Activated CD4-positive, alpha-beta memory T cell treated with anti-CD3 and anti-CD28 coated beads for 36 hours (primary cell): ENCODE measurements at regions not wholly inside any gene's neighbourhood (a gene's known extent, or its start where the extent isn't known, plus 50 kb on each side); places are given as distances from the start of the nearest gene placed in this dataset.

Experiments used
- CTCF ChIA-PET: fragments of 350-600 bp; sonication (Branson Sonifier 250); formaldehyde crosslinking; loops from one replicate; lab custom pipeline; 2021; ENCODE audit warnings: antibody characterized with exemption, inconsistent platforms; lab: Charles Lee
- POLR2A ChIA-PET: fragments of 350-600 bp; sonication (Branson Sonifier 250); formaldehyde crosslinking; loops from one replicate; lab custom pipeline; 2021; ENCODE audit warnings: antibody characterized with exemption; lab: Charles Lee
- DNase-seq: peaks from one replicate; pipeline ENCODE4 v3.0.0-alpha.2; 2020
- H3K27ac Mint-ChIP-seq: one replicate; pipeline ENCODE4 v1.8.0; 2021; ENCODE audit warnings: mixed read lengths
- H3K27me3 Mint-ChIP-seq: one replicate; pipeline ENCODE4 v1.8.0; 2021; ENCODE audit warnings: mixed read lengths
- H3K36me3 Mint-ChIP-seq: one replicate; pipeline ENCODE4 v1.8.0; 2021; ENCODE audit warnings: mixed read lengths
- H3K4me1 Mint-ChIP-seq: one replicate; pipeline ENCODE4 v1.8.0; 2021; ENCODE audit warnings: low read depth, mixed read lengths
- H3K4me3 Mint-ChIP-seq: one replicate; pipeline ENCODE4 v1.8.0; 2021; ENCODE audit warnings: mild to moderate bottlenecking, mixed read lengths
- H3K9me3 Mint-ChIP-seq: one replicate; pipeline ENCODE4 v1.8.0; 2021; ENCODE audit warnings: mixed read lengths
- intact Hi-C: fragments of 100-400 bp; cut with micrococcal nuclease; formaldehyde crosslinking; loops from one replicate; pipeline ENCODE4 v1.15.1; 2023

GRCh38 chr15:72884311-72884710 is 100.8 kb upstream of the ADPGK start:
- Mint-ChIP-seq H3K4me3 (no peak overlapping the region), H3K27me3 (peaks cover 3% of the 10 kb centered on the region), H3K27ac (no peak overlapping the region), H3K36me3 (peaks cover 4% of the 10 kb centered on the region), H3K4me1 (no peaks in the 10 kb centered on the region), H3K9me3 (peaks cover 9% of the 10 kb centered on the region)
- POLR2A ChIA-PET = no interaction called here
- CTCF ChIA-PET = no interaction called here
- no peak for DNase-seq
- intact Hi-C loops = no loop called here

- Mint-ChIP-seq H3K27ac (no peak overlapping the region), H3K4me3 (no peak overlapping the region), H3K4me1 (no peaks in the 10 kb centered on the region), H3K27me3 (peaks cover 2% of the 10 kb centered on the region), H3K36me3 (no peaks in the 10 kb centered on the region), H3K9me3 (peaks cover 7% of the 10 kb centered on the region)
- intact Hi-C loops = no loop called here
- DNase-seq = no peak
- POLR2A ChIA-PET = no interaction called here
- CTCF ChIA-PET = no interaction called here
Measured at GRCh38 chr15:72873379-72874233, 90.0 kb upstream of the ADPGK start.

- Mint-ChIP-seq H3K36me3 (no peaks in the 10 kb centered on the region), H3K4me1 (no peaks in the 10 kb centered on the region), H3K4me3 (no peak overlapping the region), H3K27ac (no peak overlapping the region), H3K27me3 (peaks cover 2% of the 10 kb centered on the region), H3K9me3 (peaks cover 7% of the 10 kb centered on the region)
- CTCF ChIA-PET = no interaction called here
- no peak for DNase-seq
- POLR2A ChIA-PET = no interaction called here
- intact Hi-C loops = no loop called here
Measured at GRCh38 chr15:72872066-72872845, 88.7 kb upstream of the ADPGK start.

GRCh38 chr15:72866866-72867616 is 83.5 kb upstream of the ADPGK start:
- POLR2A ChIA-PET = interaction anchor here (0.6 kb wide), 1 partner anchor 413 kb away, joined by 4 read pairs; no protein-coding TSS in a partner anchor
- H3K27ac Mint-ChIP-seq = no peak overlapping the region

GRCh38 chr15:72866182-72866581 is 82.6 kb upstream of the ADPGK start:
- H3K27ac Mint-ChIP-seq = no peak overlapping the region
- H3K4me1 Mint-ChIP-seq = no peaks in the 10 kb centered on the region
- no peak for DNase-seq
- CTCF ChIA-PET = interaction anchor here (0.5 kb wide), 1 partner anchor 526 kb away, joined by 3 read pairs; no protein-coding TSS in a partner anchor
- no peaks in the 10 kb centered on the region for H3K36me3 Mint-ChIP-seq
- no peaks in the 10 kb centered on the region for H3K27me3 Mint-ChIP-seq
- intact Hi-C loops = no loop called here
- POLR2A ChIA-PET = no interaction called here
- H3K4me3 Mint-ChIP-seq = no peak overlapping the region
- H3K9me3 Mint-ChIP-seq = no peaks in the 10 kb centered on the region

More at GRCh38 chr15:72866866-72867616, 83.5 kb upstream of the ADPGK start:
- no peak for DNase-seq
- Mint-ChIP-seq H3K4me1 (no peaks in the 10 kb centered on the region), H3K9me3 (no peaks in the 10 kb centered on the region), H3K27me3 (peaks cover 2% of the 10 kb centered on the region), H3K36me3 (no peaks in the 10 kb centered on the region), H3K4me3 (no peak overlapping the region)
- CTCF ChIA-PET = no interaction called here
- intact Hi-C loops = no loop called here

GRCh38 chr15:72865486-72865885 is 81.9 kb upstream of the ADPGK start:
- intact Hi-C loops = no loop called here
- Mint-ChIP-seq H3K27me3 (no peaks in the 10 kb centered on the region), H3K36me3 (no peaks in the 10 kb centered on the region), H3K4me1 (no peaks in the 10 kb centered on the region), H3K9me3 (no peaks in the 10 kb centered on the region), H3K27ac (no peak overlapping the region), H3K4me3 (no peak overlapping the region)
- ChIA-PET CTCF (interaction anchor here (0.5 kb wide), 1 partner anchor 525 kb away, joined by 3 read pairs; no protein-coding TSS in a partner anchor), POLR2A (no interaction called here)
- DNase-seq = no peak

GRCh38 chr15:72864681-72865080 is 81.1 kb upstream of the ADPGK start:
- intact Hi-C loops = no loop called here
- ChIA-PET POLR2A (no interaction called here), CTCF (no interaction called here)
- DNase-seq = no peak
- Mint-ChIP-seq H3K9me3 (no peaks in the 10 kb centered on the region), H3K27ac (no peak overlapping the region), H3K4me3 (no peak overlapping the region), H3K4me1 (no peaks in the 10 kb centered on the region), H3K36me3 (no peaks in the 10 kb centered on the region), H3K27me3 (no peaks in the 10 kb centered on the region)

GRCh38 chr15:72861354-72861910 is 77.9 kb upstream of the ADPGK start:
- CTCF ChIA-PET = no interaction called here

GRCh38 chr15:72859757-72860145 is 76.2 kb upstream of the ADPGK start:
- Mint-ChIP-seq H3K9me3 (no peaks in the 10 kb centered on the region), H3K4me3 (no peak overlapping the region), H3K27me3 (peaks cover 5% of the 10 kb centered on the region), H3K27ac (no peak overlapping the region), H3K36me3 (no peaks in the 10 kb centered on the region), H3K4me1 (no peaks in the 10 kb centered on the region)
- CTCF ChIA-PET = no interaction called here
- DNase-seq = no peak
- intact Hi-C loops = no loop called here
- POLR2A ChIA-PET = no interaction called here

More at GRCh38 chr15:72861354-72861910, 77.9 kb upstream of the ADPGK start:
- intact Hi-C loops = no loop called here
- Mint-ChIP-seq H3K27me3 (no peaks in the 10 kb centered on the region), H3K4me1 (no peaks in the 10 kb centered on the region), H3K9me3 (no peaks in the 10 kb centered on the region), H3K27ac (no peak overlapping the region), H3K36me3 (no peaks in the 10 kb centered on the region), H3K4me3 (no peak overlapping the region)
- no peak for DNase-seq
- POLR2A ChIA-PET = no interaction called here

- intact Hi-C loops = no loop called here
- CTCF ChIA-PET = no interaction called here
- no peak for DNase-seq
- no peaks in the 10 kb centered on the region for H3K9me3 Mint-ChIP-seq
- H3K4me1 Mint-ChIP-seq = no peaks in the 10 kb centered on the region
- peaks cover 5% of the 10 kb centered on the region for H3K27me3 Mint-ChIP-seq
- no peaks in the 10 kb centered on the region for H3K36me3 Mint-ChIP-seq
- POLR2A ChIA-PET = no interaction called here
- no peak overlapping the region for H3K4me3 Mint-ChIP-seq
- no peak overlapping the region for H3K27ac Mint-ChIP-seq
Measured at GRCh38 chr15:72859017-72859756, 75.6 kb upstream of the ADPGK start.

GRCh38 chr15:72858205-72858604 is 74.6 kb upstream of the ADPGK start:
- Mint-ChIP-seq H3K27ac (no peak overlapping the region), H3K4me3 (no peak overlapping the region), H3K9me3 (no peaks in the 10 kb centered on the region), H3K27me3 (peaks cover 9% of the 10 kb centered on the region), H3K36me3 (no peaks in the 10 kb centered on the region), H3K4me1 (no peaks in the 10 kb centered on the region)
- CTCF ChIA-PET = no interaction called here
- POLR2A ChIA-PET = no interaction called here
- intact Hi-C loops = no loop called here
- DNase-seq = no peak
